GM18909 (cell line): ENCODE measurements at regions not wholly inside any gene's neighbourhood (a gene's known extent, or its start where the extent isn't known, plus 50 kb on each side); places are given as distances from the start of the nearest gene placed in this dataset.

Source experiments
- ATAC-seq: cut with Tn5 transposase; IDR thresholded peaks from one replicate; pipeline ENCODE4 v1.9.1; 2021; ENCODE audit warnings: mild to moderate bottlenecking; ENCODE audit not compliant: unreplicated experiment, poor library complexity

DNA sequence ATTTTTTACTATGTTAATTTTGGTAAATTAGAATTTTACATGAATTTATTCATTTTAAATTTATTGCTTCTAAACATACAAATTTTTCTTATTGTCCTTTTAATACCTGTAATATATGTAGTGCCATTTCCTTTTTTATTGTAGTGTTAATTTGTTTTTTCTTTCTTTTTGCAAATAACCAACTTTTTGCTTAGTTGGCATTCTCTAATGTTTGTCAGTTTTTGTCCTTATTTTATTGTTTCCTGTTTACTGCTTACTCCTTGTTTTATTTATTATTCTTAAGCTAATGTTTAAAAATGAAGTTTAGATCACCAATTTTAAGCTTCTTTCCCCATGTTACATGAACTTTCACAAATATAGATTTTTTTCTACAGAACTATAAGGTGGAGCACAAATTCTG, 516.6 kb downstream of the SLITRK1 start:
- ATAC-seq: no peak

DNA sequence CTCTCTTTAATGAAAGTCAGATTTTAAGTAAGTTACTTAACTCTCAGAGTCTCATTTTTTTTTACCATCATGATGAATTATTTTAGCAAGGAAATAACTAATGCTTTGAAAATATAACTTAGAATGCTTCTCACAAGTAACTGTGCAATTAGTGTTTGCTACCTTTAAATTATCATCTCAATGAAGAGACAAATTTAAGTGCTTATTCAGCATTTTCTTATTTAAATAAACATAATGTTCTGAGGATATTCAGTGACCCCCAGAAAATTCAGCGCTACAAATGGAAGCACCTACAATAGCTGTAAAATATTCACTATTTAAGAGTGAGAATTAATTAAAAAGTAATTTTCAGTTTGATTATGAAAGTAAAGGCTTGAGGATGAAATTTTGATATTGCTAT, 527.2 kb downstream of the SLITRK1 start:
- ATAC-seq: no peak

DNA sequence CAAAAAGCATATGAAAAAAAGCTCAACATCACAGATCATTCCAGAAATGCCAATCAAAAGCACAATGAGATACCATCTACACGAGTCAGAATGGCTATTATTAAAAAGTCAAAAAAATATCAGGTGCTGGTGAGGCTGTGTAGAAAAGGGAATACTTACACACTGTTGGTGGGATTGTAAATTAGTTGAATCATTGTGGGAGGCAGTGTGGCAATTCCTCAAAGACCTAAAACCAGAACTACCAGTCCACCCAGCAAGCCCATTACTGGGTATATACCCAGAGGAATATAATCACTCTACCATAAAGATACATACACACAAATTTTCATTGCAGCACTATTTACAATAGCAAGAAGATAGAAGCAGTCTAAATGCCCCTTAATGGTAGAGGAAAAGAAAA, 529.9 kb downstream of the SLITRK1 start:
- ATAC-seq: no peak

DNA sequence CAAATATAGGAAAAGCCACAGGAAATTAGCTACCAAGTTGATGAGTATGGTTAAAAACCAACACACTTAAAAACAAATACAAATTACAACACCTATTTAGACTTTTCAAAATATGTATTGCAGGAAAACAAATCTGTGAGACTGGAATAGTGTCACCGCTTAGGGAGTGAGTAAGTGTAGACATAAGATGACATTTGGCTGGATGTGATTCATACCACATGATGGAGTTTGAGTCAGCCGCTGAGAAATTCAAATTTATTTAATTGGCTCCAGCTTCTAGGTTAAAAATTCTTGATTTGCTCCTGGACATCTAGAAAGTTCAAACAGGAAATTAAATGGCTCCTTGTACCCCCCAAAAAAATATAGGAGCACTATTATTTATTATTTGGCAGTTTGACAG, 531.7 kb downstream of the SLITRK1 start:
- ATAC-seq: no peak

DNA sequence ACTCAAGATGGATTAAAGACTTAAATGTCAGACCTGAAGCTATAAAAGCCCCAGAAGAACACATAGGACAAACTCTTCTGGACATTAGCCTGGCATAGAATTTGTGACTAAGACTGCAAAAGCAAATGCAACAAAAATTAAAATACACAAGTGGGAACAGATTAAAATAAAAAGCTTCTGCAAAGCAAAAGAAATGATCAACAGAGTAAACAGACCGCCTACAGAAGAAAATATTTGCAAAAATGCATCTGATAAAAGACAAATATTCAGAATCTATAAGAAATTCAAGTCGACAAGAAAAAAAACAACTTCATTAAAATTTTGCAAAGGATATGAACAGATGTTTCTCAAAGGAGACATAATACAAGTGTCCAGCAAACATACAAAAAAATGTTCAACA, 537.8 kb downstream of the SLITRK1 start:
- ATAC-seq: no peak

DNA sequence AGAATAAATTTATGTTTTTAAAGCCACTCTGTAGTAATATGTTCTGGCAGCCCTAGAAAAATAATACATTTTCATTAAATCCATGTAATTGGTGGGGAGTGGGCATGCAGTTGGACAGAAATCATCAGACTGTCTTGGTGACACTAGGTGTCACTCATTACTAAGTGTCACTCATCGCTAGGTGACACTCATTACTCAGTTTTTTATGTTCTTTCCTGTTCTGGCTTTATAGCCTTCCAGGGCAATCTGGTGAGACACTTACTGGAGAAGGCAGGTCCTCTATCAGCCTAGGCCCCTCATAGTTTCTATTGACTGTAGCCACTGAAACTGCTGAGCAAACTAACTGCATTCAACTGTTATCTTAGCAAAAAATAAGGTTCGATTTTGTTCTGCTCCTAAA, 542.1 kb downstream of the SLITRK1 start:
- no peak for ATAC-seq

DNA sequence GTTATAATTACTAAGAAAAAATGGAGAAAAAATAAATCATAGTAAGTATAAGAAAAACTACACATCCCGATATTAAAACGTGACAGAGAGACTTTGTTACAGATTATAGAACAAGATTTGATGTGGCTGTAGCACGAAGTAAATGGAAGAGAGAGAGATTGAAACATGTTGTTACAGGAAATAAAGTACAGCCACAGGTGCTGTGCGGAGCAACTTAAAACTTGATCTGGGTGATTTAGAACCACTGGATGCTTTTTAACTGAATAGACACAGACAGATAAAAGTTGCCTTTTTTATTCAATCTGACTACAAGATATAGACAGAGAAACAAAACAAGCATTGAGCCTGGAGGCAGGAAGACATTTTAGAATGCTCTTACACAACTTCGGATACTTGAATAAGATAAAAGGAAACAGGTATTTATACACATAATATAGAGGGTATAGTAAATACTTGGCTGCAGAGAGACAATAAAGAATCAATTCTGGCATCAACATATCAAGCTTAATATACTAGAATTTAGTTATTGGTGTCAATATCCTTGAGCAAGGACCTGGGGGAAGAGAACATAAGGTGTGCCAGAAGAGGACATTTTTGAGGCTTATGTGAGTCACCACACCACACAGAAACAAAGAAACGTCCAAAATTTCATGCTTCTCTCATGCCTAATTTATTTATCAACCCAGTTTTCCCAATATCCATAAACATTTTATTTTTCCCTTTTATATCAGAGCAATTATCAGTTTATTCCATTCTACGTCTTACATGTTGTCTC, 548.5 kb downstream of the SLITRK1 start:
- ATAC-seq: no peak

DNA sequence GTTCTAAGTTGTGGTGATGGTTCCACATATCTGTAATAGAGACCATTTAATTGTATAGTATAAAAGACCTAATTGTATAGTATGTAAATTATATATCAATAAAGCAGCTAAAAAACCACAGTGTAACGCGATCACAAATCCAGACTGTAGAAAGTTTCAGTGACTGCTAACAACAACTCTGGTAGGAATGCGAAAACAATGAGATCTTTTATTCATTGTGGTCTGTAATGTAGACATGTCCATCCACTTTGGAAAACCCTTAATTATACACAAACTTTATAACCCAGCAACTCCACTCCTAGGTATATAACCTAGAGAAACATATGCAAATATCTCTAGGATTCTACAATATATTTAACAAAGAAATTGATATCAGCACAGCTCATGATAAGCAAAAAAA, 549.5 kb downstream of the SLITRK1 start:
- no peak for ATAC-seq

DNA sequence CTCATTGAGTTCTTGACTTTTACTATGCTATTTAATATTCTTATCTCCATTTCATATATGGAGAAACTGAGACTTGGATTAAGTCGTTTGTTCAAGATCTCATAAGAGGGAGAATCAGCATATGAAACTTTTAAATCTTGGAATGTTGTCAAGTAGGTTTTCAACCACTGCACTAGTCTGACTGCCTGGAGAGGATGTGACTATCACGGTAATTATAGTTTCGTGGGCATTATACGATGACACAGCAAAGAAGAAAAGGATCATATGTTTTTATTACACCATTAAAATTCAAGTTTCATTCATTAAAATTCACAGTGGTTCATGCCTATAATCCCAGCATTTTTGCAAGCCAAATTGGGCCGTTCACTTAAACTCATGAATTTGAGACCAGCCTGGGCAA, 555.2 kb downstream of the SLITRK1 start:
- no peak for ATAC-seq

DNA sequence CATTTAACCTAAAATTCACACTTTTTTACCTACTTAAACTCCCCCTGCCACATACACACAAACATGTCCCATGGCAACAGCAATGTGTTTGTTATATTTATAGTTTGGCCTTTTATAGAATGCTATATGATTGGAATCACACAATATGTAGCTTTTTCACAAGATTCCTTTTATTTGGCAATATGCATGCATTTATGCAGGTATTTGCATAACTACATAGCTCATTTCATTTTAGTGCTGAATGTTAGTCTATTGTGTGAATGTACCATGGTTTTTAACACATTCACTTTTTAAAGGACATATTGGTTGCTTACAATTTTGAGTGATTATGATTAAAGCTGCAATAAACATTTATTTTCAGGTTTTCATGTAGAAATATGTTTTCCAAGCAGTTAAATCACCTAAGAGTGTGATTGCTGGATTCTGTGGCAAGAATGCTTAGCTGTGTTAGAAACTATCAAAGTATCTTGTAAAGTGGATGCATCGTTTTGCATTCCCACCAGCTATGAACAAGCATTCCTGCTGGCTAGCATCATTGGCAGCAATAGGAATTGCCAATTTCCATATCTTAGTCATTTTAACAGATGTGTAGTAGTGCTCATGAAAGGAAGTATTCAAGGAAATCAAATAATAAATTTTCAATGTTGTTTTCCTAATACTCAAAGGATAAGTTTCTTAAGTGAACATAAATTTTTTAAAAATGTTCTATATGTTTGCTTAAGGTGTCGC, 557.0 kb downstream of the SLITRK1 start:
- ATAC-seq: no peak

DNA sequence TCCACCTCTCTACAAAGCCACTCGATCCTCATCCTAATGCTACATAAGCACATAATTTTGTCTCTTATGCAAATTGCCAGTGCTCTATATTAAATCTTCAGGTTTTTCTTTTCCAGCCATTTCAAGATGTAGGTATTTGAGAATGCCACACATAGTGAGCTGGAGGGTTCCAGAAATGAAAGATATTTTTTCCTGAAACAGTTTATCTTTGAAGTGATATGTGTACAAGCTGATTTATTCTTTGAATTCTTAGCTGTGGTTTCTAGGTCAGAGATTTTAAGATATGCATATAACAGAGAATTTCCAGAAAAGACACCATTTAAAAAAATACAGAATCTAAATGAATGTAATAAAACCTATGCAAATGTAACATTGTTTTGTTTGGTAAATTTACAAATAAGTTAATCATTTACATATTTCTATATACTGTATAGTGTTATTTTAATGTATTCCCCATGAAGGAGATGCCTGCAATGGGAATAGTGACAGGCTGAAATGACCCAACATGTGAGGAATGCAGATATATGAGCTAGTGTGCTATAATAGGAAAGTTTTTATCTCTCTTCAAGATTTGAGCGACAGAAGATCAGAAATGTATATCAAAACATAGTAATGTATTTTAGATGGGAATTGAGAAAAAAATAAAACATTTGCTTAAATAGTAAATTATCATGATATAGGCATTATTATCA, 570.2 kb downstream of the SLITRK1 start:
- ATAC-seq: no peak

DNA sequence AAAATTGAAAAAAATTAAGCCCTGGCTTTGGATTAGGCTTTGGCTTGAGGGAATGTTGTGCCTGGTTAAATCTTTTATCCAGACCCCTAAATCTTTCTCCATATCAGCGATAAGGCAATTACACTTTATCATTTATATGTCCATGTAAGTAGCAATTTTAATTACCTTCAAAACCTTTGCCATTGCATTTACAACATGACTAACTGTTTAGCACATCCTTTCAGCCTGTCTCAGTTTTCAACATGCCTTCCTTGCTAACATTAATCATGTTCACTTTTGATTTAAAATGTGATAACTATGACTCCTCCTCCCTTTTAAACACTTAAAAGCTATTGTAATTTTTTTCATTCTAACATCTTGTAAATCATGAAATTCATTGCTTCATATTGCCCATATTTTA, 583.7 kb downstream of the SLITRK1 start:
- ATAC-seq: no peak

DNA sequence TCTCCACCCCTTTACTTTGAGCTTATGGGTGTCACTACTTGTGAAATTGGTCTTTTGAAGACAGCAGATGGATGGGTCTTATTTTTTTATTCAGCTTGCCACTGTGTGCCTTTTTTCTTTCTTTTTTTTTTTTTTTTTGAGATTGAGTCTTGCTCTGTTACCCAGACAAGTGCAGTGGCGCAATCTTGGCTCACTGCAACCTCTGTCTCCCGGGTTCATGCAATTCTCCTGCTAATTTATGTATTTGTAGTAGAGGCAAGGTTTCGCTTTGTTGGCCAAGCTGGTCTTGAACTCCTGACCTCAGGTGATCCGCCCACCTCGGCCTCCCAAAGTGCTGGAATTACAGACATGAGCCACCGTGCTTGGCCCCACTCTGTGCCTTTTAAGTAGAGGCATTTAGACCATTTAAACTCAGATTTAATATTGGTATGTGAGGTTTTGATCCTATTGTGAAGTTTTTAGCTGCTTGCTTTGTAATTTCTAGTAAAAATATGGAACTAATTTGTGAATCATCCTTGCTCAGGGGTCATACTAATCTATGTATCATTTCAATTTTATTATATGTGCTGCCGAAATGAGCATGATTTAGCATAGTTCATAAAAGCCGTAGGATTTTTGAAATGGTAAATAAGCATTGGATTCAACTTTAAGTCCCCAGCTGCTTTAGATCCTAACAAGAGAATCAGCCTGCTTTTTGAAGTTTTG, 584.5 kb downstream of the SLITRK1 start:
- no peak for ATAC-seq

DNA sequence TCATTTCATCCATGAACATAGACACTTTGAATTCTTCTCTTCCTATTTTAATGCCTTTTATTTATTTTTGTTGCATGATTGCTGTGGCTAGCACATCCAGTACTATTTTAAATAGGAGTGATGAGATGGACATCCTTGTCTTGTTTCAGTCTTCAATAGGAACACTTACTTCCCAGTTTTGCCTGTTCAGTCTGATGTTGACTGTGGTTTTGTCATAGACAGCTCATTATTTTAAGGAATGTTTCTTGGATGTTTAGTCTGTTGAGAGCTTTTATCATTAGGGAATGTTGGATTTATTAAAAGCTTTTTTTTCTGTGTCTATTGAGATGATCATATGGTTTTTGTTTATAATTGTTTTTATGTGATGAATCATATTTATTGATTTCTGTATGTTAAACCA, 586.6 kb downstream of the SLITRK1 start:
- no peak for ATAC-seq

DNA sequence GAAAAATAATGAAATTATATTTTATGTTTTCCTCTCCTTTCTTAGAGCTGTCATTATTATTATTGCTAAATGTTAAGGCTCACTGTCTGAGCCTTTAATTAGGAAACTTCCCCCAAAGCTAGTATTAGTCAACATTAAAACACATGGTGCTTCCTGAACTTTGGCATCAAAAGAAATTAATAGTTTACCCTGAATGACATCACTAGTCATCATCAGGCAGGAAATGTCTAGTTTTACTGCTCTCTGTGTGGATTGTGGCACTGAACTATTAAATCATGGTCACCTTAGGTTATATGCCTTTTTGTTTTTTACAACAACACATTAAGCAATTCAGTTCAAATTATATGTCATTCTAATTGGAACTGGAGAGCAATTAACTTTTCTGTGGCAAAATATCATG, 595.5 kb downstream of the SLITRK1 start:
- no peak for ATAC-seq

DNA sequence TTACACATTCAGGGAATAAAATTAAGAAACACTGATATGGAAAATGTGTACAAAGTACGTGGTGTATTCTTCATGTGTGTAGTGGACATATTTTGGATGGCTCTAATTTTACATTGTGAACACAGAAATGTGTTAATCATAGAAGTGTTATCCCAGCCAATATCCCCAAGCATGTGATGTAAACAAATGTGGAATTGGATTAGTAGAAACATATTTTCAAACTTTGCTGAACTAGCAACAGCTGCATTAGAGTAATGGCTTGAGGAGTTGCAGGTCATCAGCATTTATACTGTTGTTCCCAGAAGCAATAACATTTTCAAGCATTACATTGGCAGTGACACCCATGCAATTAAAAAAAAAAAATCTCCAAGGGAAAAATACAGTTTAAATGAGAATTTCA, 600.6 kb downstream of the SLITRK1 start:
- ATAC-seq: no peak

DNA sequence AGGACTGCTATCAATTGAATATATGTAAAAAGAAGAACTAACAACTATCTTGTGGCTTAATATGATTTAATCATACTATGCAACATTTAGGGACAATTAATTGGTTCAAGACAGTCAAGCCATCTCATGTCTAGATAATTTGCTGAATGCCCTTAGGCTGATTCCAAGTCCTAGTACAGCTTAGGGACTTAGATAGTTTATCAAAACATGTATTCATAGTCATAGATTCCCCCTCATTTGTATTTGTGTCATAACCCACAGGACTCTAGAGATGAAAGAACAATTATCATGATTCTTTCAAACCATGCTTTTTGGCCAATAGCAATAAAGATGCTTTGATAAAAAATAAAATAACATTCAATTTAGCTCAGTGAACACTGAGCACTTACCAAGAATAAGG, 607.6 kb downstream of the SLITRK1 start:
- ATAC-seq: no peak

DNA sequence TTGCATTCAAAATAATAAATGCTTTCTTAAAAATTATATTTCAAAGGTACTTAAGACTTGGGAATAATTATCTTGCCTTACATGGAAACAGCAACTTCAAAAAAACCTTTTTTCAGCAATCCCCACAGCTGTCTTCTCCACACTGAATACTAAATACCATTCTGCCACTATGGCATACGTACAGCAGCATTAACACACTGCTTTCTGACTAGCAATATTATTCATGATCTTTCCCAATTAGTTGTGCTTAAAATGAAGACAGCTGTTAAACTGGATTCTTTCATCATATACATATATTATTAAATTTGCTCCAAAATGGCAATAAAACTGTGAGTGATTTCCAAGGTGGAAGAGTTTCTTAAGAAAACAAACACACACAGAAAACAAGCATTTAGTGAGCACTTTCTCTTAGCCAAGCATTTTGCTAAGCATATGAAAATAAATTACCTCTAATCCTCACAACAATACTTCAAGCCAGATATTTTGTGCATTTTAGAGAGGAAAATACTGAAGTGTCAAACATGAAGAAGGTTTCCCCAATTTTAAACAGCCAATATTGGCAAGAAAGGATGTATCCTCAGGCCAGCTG, 609.5 kb downstream of the SLITRK1 start:
- no peak for ATAC-seq

DNA sequence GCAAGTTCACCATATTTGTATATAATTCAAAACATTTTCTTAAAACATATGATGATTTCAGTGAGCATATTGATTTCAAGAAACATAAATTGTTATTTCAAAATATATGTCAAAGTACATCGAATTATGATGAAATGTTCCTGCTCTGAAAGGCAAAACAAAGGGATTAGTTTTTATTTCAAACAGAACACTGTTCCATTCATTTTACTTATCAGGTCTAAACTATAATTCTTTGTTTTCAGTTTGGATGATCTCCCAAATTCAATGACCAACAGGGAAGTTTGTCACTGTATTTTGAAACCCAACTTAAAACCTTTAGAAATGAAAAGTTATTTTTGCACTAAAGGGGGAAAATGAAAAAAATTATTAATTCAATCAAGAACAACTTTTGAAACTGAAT, 610.2 kb downstream of the SLITRK1 start:
- ATAC-seq: no peak

DNA sequence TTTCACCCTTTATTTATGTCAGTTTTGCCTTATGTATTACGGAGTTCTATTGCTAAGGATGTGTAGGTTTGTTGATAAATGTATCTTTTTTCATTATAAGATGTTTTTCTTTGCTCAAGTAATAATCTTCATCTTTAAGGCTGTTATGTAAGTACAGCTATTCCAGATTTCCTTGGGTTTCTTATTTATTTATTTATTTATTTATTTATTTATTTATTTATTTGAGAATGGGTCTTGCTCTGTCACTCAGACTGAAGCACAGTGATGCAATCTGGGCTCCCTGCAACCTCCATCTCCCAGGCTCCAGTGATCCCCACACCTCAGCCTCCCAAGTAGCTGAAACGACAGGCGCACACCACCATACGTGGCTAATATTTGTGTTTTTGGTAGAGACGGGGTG, 617.0 kb downstream of the SLITRK1 start:
- ATAC-seq: no peak

DNA sequence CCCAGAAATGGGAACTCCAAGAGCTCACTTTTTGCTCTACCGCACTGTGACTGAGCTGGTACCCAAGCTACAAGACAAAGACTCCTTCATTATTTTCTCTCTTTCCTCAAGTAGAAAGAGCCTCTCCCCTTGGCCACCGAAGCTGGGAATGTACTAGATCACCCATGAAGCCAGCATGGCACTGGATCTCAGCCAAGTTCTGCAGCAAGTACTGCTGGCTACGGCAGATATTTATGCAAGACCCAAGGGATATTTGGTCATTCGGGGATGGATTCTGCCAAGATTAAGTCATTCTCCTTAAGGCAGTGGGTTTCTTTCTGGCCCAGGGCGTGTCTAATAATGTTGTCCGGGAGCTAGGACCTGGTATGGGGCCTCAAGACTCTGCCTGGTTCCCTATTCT, 633.5 kb downstream of the SLITRK1 start:
- ATAC-seq: no peak
